ENCODE measurements at regions not wholly inside any gene's neighbourhood (a gene's known extent, or its start where the extent isn't known, plus 50 kb on each side); places are given as distances from the start of the nearest gene placed in this dataset.

GRCh38 chr7:47007471-47007870, 574.4 kb downstream of the TNS3 start:
- no peaks in the 10 kb centered on the region for H3K9me3 Mint-ChIP-seq
- intact Hi-C loops (cut with micrococcal nuclease), result no loop called here
- no peak for DNase-seq (ENCODE audit: low spot score)

GRCh38 chr7:47000561-47000960, 581.4 kb downstream of the TNS3 start:
- H3K4me3 Mint-ChIP-seq, result no peak overlapping the region
- H3K27me3 Mint-ChIP-seq (ENCODE audit: insufficient read depth), result no peaks in the 10 kb centered on the region
- H3K4me1 Mint-ChIP-seq (ENCODE audit: low read depth), result no peaks in the 10 kb centered on the region
- H3K9me3 Mint-ChIP-seq, result no peaks in the 10 kb centered on the region
- DNase-seq (ENCODE audit: low spot score), result no peak
- intact Hi-C loops (cut with micrococcal nuclease), result no loop called here
- no peak overlapping the region for H3K27ac Mint-ChIP-seq
- H3K36me3 Mint-ChIP-seq (ENCODE audit: low read depth), result no peaks in the 10 kb centered on the region

More at GRCh38 chr7:47007471-47007870, 574.4 kb downstream of the TNS3 start:
- no peak overlapping the region for H3K27ac Mint-ChIP-seq
- H3K4me1 Mint-ChIP-seq (ENCODE audit: low read depth), result no peaks in the 10 kb centered on the region
- H3K36me3 Mint-ChIP-seq (ENCODE audit: low read depth), result no peaks in the 10 kb centered on the region
- no peaks in the 10 kb centered on the region for H3K27me3 Mint-ChIP-seq (ENCODE audit: insufficient read depth)
- H3K4me3 Mint-ChIP-seq, result no peak overlapping the region

- H3K9me3 Mint-ChIP-seq, result no peaks in the 10 kb centered on the region
- intact Hi-C loops (cut with micrococcal nuclease), result no loop called here
- no peak for DNase-seq (ENCODE audit: low spot score)
- no peak overlapping the region for H3K27ac Mint-ChIP-seq
- H3K4me3 Mint-ChIP-seq, result no peak overlapping the region
- no peaks in the 10 kb centered on the region for H3K36me3 Mint-ChIP-seq (ENCODE audit: low read depth)
- H3K4me1 Mint-ChIP-seq (ENCODE audit: low read depth), result no peaks in the 10 kb centered on the region
- no peaks in the 10 kb centered on the region for H3K27me3 Mint-ChIP-seq (ENCODE audit: insufficient read depth)
Observed at GRCh38 chr7:46999866-47000265, 582.0 kb downstream of the TNS3 start.

- DNase-seq (ENCODE audit: low spot score), result no peak
- Mint-ChIP-seq H3K9me3 (no peaks in the 10 kb centered on the region), H3K4me1 (ENCODE audit: low read depth) (no peaks in the 10 kb centered on the region), H3K27me3 (ENCODE audit: insufficient read depth) (no peaks in the 10 kb centered on the region), H3K36me3 (ENCODE audit: low read depth) (no peaks in the 10 kb centered on the region), H3K4me3 (no peak overlapping the region), H3K27ac (no peak overlapping the region)
- intact Hi-C loops (cut with micrococcal nuclease), result no loop called here
Observed at GRCh38 chr7:46996972-46997371, 584.9 kb downstream of the TNS3 start.

GRCh38 chr7:46993396-46993795, 588.5 kb downstream of the TNS3 start:
- no peak for DNase-seq (ENCODE audit: low spot score)
- Mint-ChIP-seq H3K36me3 (ENCODE audit: low read depth) (no peaks in the 10 kb centered on the region), H3K27ac (no peak overlapping the region), H3K4me3 (no peak overlapping the region), H3K27me3 (ENCODE audit: insufficient read depth) (no peaks in the 10 kb centered on the region), H3K9me3 (no peaks in the 10 kb centered on the region), H3K4me1 (ENCODE audit: low read depth) (no peaks in the 10 kb centered on the region)
- intact Hi-C loops (cut with micrococcal nuclease), result no loop called here

GRCh38 chr7:46990761-46991160, 591.1 kb downstream of the TNS3 start:
- intact Hi-C loops (cut with micrococcal nuclease), result no loop called here
- Mint-ChIP-seq H3K9me3 (no peaks in the 10 kb centered on the region), H3K27ac (no peak overlapping the region), H3K36me3 (ENCODE audit: low read depth) (no peaks in the 10 kb centered on the region), H3K27me3 (ENCODE audit: insufficient read depth) (no peaks in the 10 kb centered on the region), H3K4me3 (no peak overlapping the region), H3K4me1 (ENCODE audit: low read depth) (no peaks in the 10 kb centered on the region)
- DNase-seq (ENCODE audit: low spot score), result no peak

- no peak for DNase-seq (ENCODE audit: low spot score)
- H3K36me3 Mint-ChIP-seq (ENCODE audit: low read depth), result no peaks in the 10 kb centered on the region
- H3K9me3 Mint-ChIP-seq, result no peaks in the 10 kb centered on the region
- no peak overlapping the region for H3K4me3 Mint-ChIP-seq
- no peaks in the 10 kb centered on the region for H3K4me1 Mint-ChIP-seq (ENCODE audit: low read depth)
- no peaks in the 10 kb centered on the region for H3K27me3 Mint-ChIP-seq (ENCODE audit: insufficient read depth)
- H3K27ac Mint-ChIP-seq, result no peak overlapping the region
- intact Hi-C loops (cut with micrococcal nuclease), result no loop called here
Observed at GRCh38 chr7:46989247-46989646, 592.7 kb downstream of the TNS3 start.

GRCh38 chr7:46982928-46983327, 599.0 kb downstream of the TNS3 start:
- no peaks in the 10 kb centered on the region for H3K27me3 Mint-ChIP-seq (ENCODE audit: insufficient read depth)
- H3K4me1 Mint-ChIP-seq (ENCODE audit: low read depth), result no peaks in the 10 kb centered on the region
- no peak overlapping the region for H3K4me3 Mint-ChIP-seq
- no peak overlapping the region for H3K27ac Mint-ChIP-seq
- no peak for DNase-seq (ENCODE audit: low spot score)
- H3K36me3 Mint-ChIP-seq (ENCODE audit: low read depth), result no peaks in the 10 kb centered on the region
- intact Hi-C loops (cut with micrococcal nuclease), result no loop called here
- H3K9me3 Mint-ChIP-seq, result no peaks in the 10 kb centered on the region

GRCh38 chr7:46979439-46979838, 602.5 kb downstream of the TNS3 start:
- Mint-ChIP-seq H3K4me1 (ENCODE audit: low read depth) (no peaks in the 10 kb centered on the region), H3K4me3 (no peak overlapping the region), H3K36me3 (ENCODE audit: low read depth) (no peaks in the 10 kb centered on the region), H3K27ac (no peak overlapping the region), H3K9me3 (no peaks in the 10 kb centered on the region), H3K27me3 (ENCODE audit: insufficient read depth) (no peaks in the 10 kb centered on the region)
- no peak for DNase-seq (ENCODE audit: low spot score)
- intact Hi-C loops (cut with micrococcal nuclease), result no loop called here

GRCh38 chr7:46975493-46975892, 606.4 kb downstream of the TNS3 start:
- intact Hi-C loops (cut with micrococcal nuclease), result no loop called here
- Mint-ChIP-seq H3K4me1 (ENCODE audit: low read depth) (no peaks in the 10 kb centered on the region), H3K9me3 (no peaks in the 10 kb centered on the region)

GRCh38 chr7:46972205-46972604, 609.7 kb downstream of the TNS3 start:
- Mint-ChIP-seq H3K27ac (no peak overlapping the region), H3K27me3 (ENCODE audit: insufficient read depth) (no peaks in the 10 kb centered on the region)

More at GRCh38 chr7:46975493-46975892, 606.4 kb downstream of the TNS3 start:
- no peaks in the 10 kb centered on the region for H3K27me3 Mint-ChIP-seq (ENCODE audit: insufficient read depth)
- no peak overlapping the region for H3K27ac Mint-ChIP-seq
- no peaks in the 10 kb centered on the region for H3K36me3 Mint-ChIP-seq (ENCODE audit: low read depth)
- no peak overlapping the region for H3K4me3 Mint-ChIP-seq
- DNase-seq (ENCODE audit: low spot score), result no peak

GRCh38 chr7:46970476-46970875, 611.4 kb downstream of the TNS3 start:
- Mint-ChIP-seq H3K27me3 (ENCODE audit: insufficient read depth) (no peaks in the 10 kb centered on the region), H3K36me3 (ENCODE audit: low read depth) (no peaks in the 10 kb centered on the region), H3K27ac (no peak overlapping the region), H3K4me3 (no peak overlapping the region), H3K4me1 (ENCODE audit: low read depth) (no peaks in the 10 kb centered on the region), H3K9me3 (peaks cover 7% of the 10 kb centered on the region)
- intact Hi-C loops (cut with micrococcal nuclease), result no loop called here
- DNase-seq (ENCODE audit: low spot score), result no peak

More at GRCh38 chr7:46972205-46972604, 609.7 kb downstream of the TNS3 start:
- intact Hi-C loops (cut with micrococcal nuclease), result no loop called here
- no peaks in the 10 kb centered on the region for H3K36me3 Mint-ChIP-seq (ENCODE audit: low read depth)
- no peak overlapping the region for H3K4me3 Mint-ChIP-seq
- no peak for DNase-seq (ENCODE audit: low spot score)
- no peaks in the 10 kb centered on the region for H3K4me1 Mint-ChIP-seq (ENCODE audit: low read depth)
- peaks cover 7% of the 10 kb centered on the region for H3K9me3 Mint-ChIP-seq

- intact Hi-C loops (cut with micrococcal nuclease), result no loop called here
- H3K9me3 Mint-ChIP-seq, result peaks cover 9% of the 10 kb centered on the region
- H3K36me3 Mint-ChIP-seq (ENCODE audit: low read depth), result no peaks in the 10 kb centered on the region
- no peaks in the 10 kb centered on the region for H3K27me3 Mint-ChIP-seq (ENCODE audit: insufficient read depth)
- no peak for DNase-seq (ENCODE audit: low spot score)
- H3K27ac Mint-ChIP-seq, result no peak overlapping the region
- H3K4me3 Mint-ChIP-seq, result no peak overlapping the region
- H3K4me1 Mint-ChIP-seq (ENCODE audit: low read depth), result no peaks in the 10 kb centered on the region
Observed at GRCh38 chr7:46970131-46970430, 611.8 kb downstream of the TNS3 start.

GRCh38 chr7:46969303-46970130, 612.4 kb downstream of the TNS3 start:
- no peak overlapping the region for H3K4me3 Mint-ChIP-seq
- H3K9me3 Mint-ChIP-seq, result peaks cover 15% of the 10 kb centered on the region
- H3K27ac Mint-ChIP-seq, result no peak overlapping the region
- DNase-seq (ENCODE audit: low spot score), result no peak
- no peaks in the 10 kb centered on the region for H3K4me1 Mint-ChIP-seq (ENCODE audit: low read depth)
- intact Hi-C loops (cut with micrococcal nuclease), result no loop called here
- H3K27me3 Mint-ChIP-seq (ENCODE audit: insufficient read depth), result no peaks in the 10 kb centered on the region
- H3K36me3 Mint-ChIP-seq (ENCODE audit: low read depth), result no peaks in the 10 kb centered on the region
